Transverse colon (tissue), 4 donors: ENCODE measurements at regions not wholly inside any gene's neighbourhood (a gene's known extent, or its start where the extent isn't known, plus 50 kb on each side); places are given as distances from the start of the nearest gene placed in this dataset.

Source experiments
- DNase-seq: peaks from one replicate; pipeline ENCODE4 v3.0.0-alpha.2; 2019
- H3K27ac ChIP-seq, 4 donors: fragments of 200-600 bp; sonication (generic); 2 replicates each; pipeline ENCODE4 v1.5.1; 2016 to 2018; ENCODE audit warnings: inconsistent platforms in 4 of 4
- H3K27me3 ChIP-seq: fragments of 200-600 bp; sonication (generic); 2 replicates; pipeline ENCODE4 v1.5.1; 2017; ENCODE audit warnings: inconsistent platforms
- H3K36me3 ChIP-seq, 4 donors: fragments of 200-600 bp; sonication (generic); 2 replicates each; pipeline ENCODE4 v1.5.1; 2017 to 2019; ENCODE audit warnings: inconsistent platforms in 4 of 4
- H3K4me1 ChIP-seq, 4 donors: fragments of 200-600 bp; sonication (generic); 2 replicates each; pipeline ENCODE4 v1.5.1; 2017 to 2020; ENCODE audit warnings: inconsistent platforms in 4 of 4
- H3K4me3 ChIP-seq, 4 donors: fragments of 200-600 bp; sonication (generic); 1 replicate in 1 of 4; 2 replicates in 3 of 4; pipeline versions ENCODE4 v1.5.1 to v1.6.1; 2017 to 2019; ENCODE audit warnings: inconsistent platforms in 4 of 4
- H3K9me3 ChIP-seq, 2 donors: fragments of 200-600 bp; sonication (generic); 2 replicates each; pipeline ENCODE4 v1.5.1; 2017 to 2019; ENCODE audit warnings: inconsistent platforms in 2 of 2
- CTCF ChIP-seq, 5 experiments: fragments of 200-600 bp in 3 of 5; fragments of 450-650 bp in 2 of 5; sonication (generic) in 3 of 5; IDR thresholded peaks; 1 replicate in 2 of 5; 2 replicates in 3 of 5; pipeline ENCODE4 v1.5.1; 2016 to 2017; ENCODE audit warnings: antibody characterized with exemption in 5 of 5, inconsistent platforms in 3 of 5, mild to moderate bottlenecking in 2 of 5, moderate library complexity in 1 of 5
- EP300 ChIP-seq: sonication (generic); formaldehyde crosslinking; IDR thresholded peaks from one replicate; pipeline ENCODE4 v1.6.1; 2017; ENCODE audit warnings: antibody characterized with exemption, low read depth
- POLR2A ChIP-seq: fragments of 450-650 bp; IDR thresholded peaks from one replicate; pipeline ENCODE4 v1.6.1; 2016; ENCODE audit warnings: antibody characterized with exemption, mild to moderate bottlenecking, moderate library complexity
- POLR2AphosphoS5 ChIP-seq, 3 donors: sonication (generic); formaldehyde crosslinking; IDR thresholded peaks; one replicate each; pipeline ENCODE4 v1.6.1; 2016; ENCODE audit warnings: antibody characterized with exemption in 3 of 3
- WGBS, 2 donors: methylation state at CpG; one replicate each; pipeline ENCODE4 v1.1.5; 2018; ENCODE audit warnings: low coverage in 1 of 2; 5-methylcytosine and 5-hydroxymethylcytosine counted together
- in situ Hi-C, 4 donors: fragments of 200-750 bp; cut with MboI; loops; one replicate each; pipeline versions ENCODE4 v1.15.0 to v1.15.1; 2017; ENCODE audit warnings: low sequenced_read_pairs in 3 of 4, low pct_ligation_motif_present in 1 of 4, low pct_unique_long_range_greater_than_20kb in 1 of 4
- intact Hi-C: fragments of 100-400 bp; cut with DNase I; formaldehyde crosslinking; loops from one replicate; pipeline ENCODE4 v1.15.1; 2023; ENCODE audit warnings: low total_unique reads

GRCh38 chr12:19692566-19692965 is 253.3 kb downstream of the AEBP2 start:
- Histone ChIP-seq H3K27ac (no peak overlapping the region), H3K36me3 (no peaks in the 10 kb centered on the region), H3K27me3 (no peaks in the 10 kb centered on the region), H3K4me1 (no peaks in the 10 kb centered on the region), H3K4me3 (no peak overlapping the region), H3K9me3 (no peaks in the 10 kb centered on the region)
- in situ Hi-C loops, result no loop called here
- WGBS, 2 donors, result 85 to 90% methylated on average over 1 of the region's 1 CpG
- TF ChIP-seq EP300, result no peak
- no peak for TF ChIP-seq POLR2AphosphoS5 (IDR thresholded peaks at IDR 0.05)
- TF ChIP-seq CTCF (IDR thresholded peaks at IDR 0.05), result no peak
- TF ChIP-seq POLR2A, result no peak
- DNase-seq, result no peak
- intact Hi-C loops, result no loop called here

GRCh38 chr12:19694627-19695026 is 255.3 kb downstream of the AEBP2 start:
- no peaks in the 10 kb centered on the region for H3K4me1 ChIP-seq
- no peak overlapping the region for H3K4me3 ChIP-seq
- intact Hi-C loops (no loop called here), in situ Hi-C loops (no loop called here)
- WGBS, 2 donors, result 59 to 75% methylated on average over 3 of the region's 3 CpGs
- H3K27me3 ChIP-seq, result no peaks in the 10 kb centered on the region
- H3K9me3 ChIP-seq, result no peaks in the 10 kb centered on the region
- H3K27ac ChIP-seq, result no peak overlapping the region
- TF ChIP-seq POLR2A (no peak), CTCF (IDR thresholded peaks at IDR 0.05) (no peak), POLR2AphosphoS5 (IDR thresholded peaks at IDR 0.05) (no peak), EP300 (no peak)
- no peak for DNase-seq
- H3K36me3 ChIP-seq, result no peaks in the 10 kb centered on the region

- Histone ChIP-seq H3K4me3 (no peak overlapping the region), H3K4me1 (no peaks in the 10 kb centered on the region), H3K36me3 (no peaks in the 10 kb centered on the region), H3K9me3 (no peaks in the 10 kb centered on the region), H3K27me3 (no peaks in the 10 kb centered on the region), H3K27ac (no peak overlapping the region)
- 68 to 72% methylated on average over 2 to 3 of the region's 3 CpGs for WGBS, 2 donors
- no peak for TF ChIP-seq POLR2A
- no peak for TF ChIP-seq CTCF (IDR thresholded peaks at IDR 0.05)
- TF ChIP-seq EP300, result no peak
- TF ChIP-seq POLR2AphosphoS5 (IDR thresholded peaks at IDR 0.05), result no peak
- no peak for DNase-seq
- intact Hi-C loops, result no loop called here
- in situ Hi-C loops, result no loop called here
Observed at GRCh38 chr12:19695244-19696098, 256.2 kb downstream of the AEBP2 start.

- Histone ChIP-seq H3K27ac (no peak overlapping the region), H3K36me3 (no peaks in the 10 kb centered on the region), H3K4me1 (no peaks in the 10 kb centered on the region), H3K27me3 (no peaks in the 10 kb centered on the region), H3K4me3 (no peak overlapping the region), H3K9me3 (peaks cover 0 to 9% of the 10 kb centered on the region in 2 donors)
- TF ChIP-seq CTCF (IDR thresholded peaks at IDR 0.05) (no peak), POLR2AphosphoS5 (IDR thresholded peaks at IDR 0.05) (no peak), POLR2A (no peak), EP300 (no peak)
- intact Hi-C loops, result no loop called here
- 83% methylated on average over 4 of the region's 4 CpGs; no CpG with 5 or more reads in 1 of the 2 donors for WGBS, 2 donors
- in situ Hi-C loops, result no loop called here
- DNase-seq, result no peak
Observed at GRCh38 chr12:19700969-19701368, 261.7 kb downstream of the AEBP2 start.
